PC-9 (cell line): ENCODE measurements at regions not wholly inside any gene's neighbourhood (a gene's known extent, or its start where the extent isn't known, plus 50 kb on each side); places are given as distances from the start of the nearest gene placed in this dataset.
A peak's percentile ranks its signal among the peaks of the same experiment; 100 is the strongest.

Source experiments
- BruUV-seq: library from RNA; stranded (reverse); fragments of 400-500 nt; replicated peaks from 2 replicates; lab custom pipeline; 2021; lab: Mats Ljungman, UMichigan
- CTCF ChIA-PET: fragments of 300-600 bp; sonication (Branson Sonifier 250); formaldehyde crosslinking; loops from one replicate; lab custom pipeline; 2022; ENCODE audit warnings: antibody characterized with exemption; lab: Charles Lee
- POLR2A ChIA-PET: fragments of 300-600 bp; sonication (Branson Sonifier 250); formaldehyde crosslinking; loops from one replicate; lab custom pipeline; 2022; ENCODE audit warnings: antibody characterized with exemption; ENCODE audit not compliant: unreplicated experiment; lab: Charles Lee
- DNase-seq, 2 experiments: peaks; one replicate each; pipeline versions ENCODE4 v3.0.0 to v3.0.0-alpha.2; 2015 to 2022; ENCODE audit warnings: mixed read lengths in 1 of 2
- H2AFZ ChIP-seq: fragments of 200-600 bp; sonication (generic); 2 replicates; pipeline ENCODE4 v1.8.1; 2017; ENCODE audit warnings: antibody characterized with exemption
- H3F3A ChIP-seq: fragments of 200-600 bp; sonication (generic); 2 replicates; pipeline ENCODE4 v1.8.1; 2017; ENCODE audit warnings: antibody characterized with exemption, mild to moderate bottlenecking, low read depth; ENCODE audit not compliant: insufficient read depth
- H3K27ac ChIP-seq: fragments of 200-600 bp; sonication (generic); 2 replicates; pipeline ENCODE4 v1.6.1; 2016; ENCODE audit warnings: mixed run types
- H3K27me3 ChIP-seq: fragments of 200-600 bp; sonication (generic); 2 replicates; pipeline ENCODE4 v1.6.1; 2016; ENCODE audit warnings: low read depth, mixed run types; ENCODE audit not compliant: insufficient read depth
- H3K36me3 ChIP-seq: fragments of 200-600 bp; sonication (generic); 2 replicates; pipeline ENCODE4 v1.6.1; 2016; ENCODE audit warnings: low read depth, mixed run types
- H3K4me1 ChIP-seq: fragments of 200-600 bp; sonication (generic); replicated peaks from 2 replicates; pipeline ENCODE4 v1.6.1; 2016; ENCODE audit warnings: mixed run types; ENCODE audit not compliant: insufficient read depth
- H3K4me2 ChIP-seq: fragments of 200-600 bp; sonication (generic); 2 replicates; pipeline ENCODE4 v1.6.1; 2017; ENCODE audit warnings: mixed run types
- H3K4me3 ChIP-seq: fragments of 200-600 bp; sonication (generic); 2 replicates; pipeline ENCODE4 v1.6.1; 2016; ENCODE audit warnings: mixed run types
- H3K79me2 ChIP-seq: fragments of 200-600 bp; sonication (generic); 2 replicates; pipeline ENCODE4 v1.6.1; 2017; ENCODE audit warnings: low read depth, mixed run types
- H3K9me2 ChIP-seq: fragments of 200-600 bp; sonication (generic); 2 replicates; pipeline ENCODE4 v1.8.1; 2017; ENCODE audit warnings: mild to moderate bottlenecking; ENCODE audit not compliant: insufficient read depth
- H3K9me3 ChIP-seq: fragments of 200-600 bp; sonication (generic); 2 replicates; pipeline ENCODE4 v1.8.1; 2016; ENCODE audit warnings: low read depth; ENCODE audit not compliant: insufficient read depth
- H4K20me1 ChIP-seq: fragments of 200-600 bp; sonication (generic); 2 replicates; pipeline ENCODE4 v1.8.1; 2017; ENCODE audit not compliant: insufficient read depth
- EZH2 ChIP-seq: fragments of 200-600 bp; sonication (generic); IDR thresholded peaks from 2 replicates; pipeline ENCODE4 v1.8.0; 2017; ENCODE audit warnings: antibody characterized with exemption, low read depth
- intact Hi-C: fragments of 100-400 bp; cut with micrococcal nuclease; formaldehyde crosslinking; loops from one replicate; pipeline ENCODE4 v1.10.0; 2022; ENCODE audit not compliant: unreplicated experiment
- TF ChIP-seq, protein P1 (sequence below): fragments of 200-600 bp; sonication (generic); conservative IDR thresholded peaks from 2 replicates; pipeline ENCODE4 v1.6.1; 2017; ENCODE audit warnings: mixed run types, antibody characterized with exemption, mild to moderate bottlenecking, moderate library complexity

DNA sequence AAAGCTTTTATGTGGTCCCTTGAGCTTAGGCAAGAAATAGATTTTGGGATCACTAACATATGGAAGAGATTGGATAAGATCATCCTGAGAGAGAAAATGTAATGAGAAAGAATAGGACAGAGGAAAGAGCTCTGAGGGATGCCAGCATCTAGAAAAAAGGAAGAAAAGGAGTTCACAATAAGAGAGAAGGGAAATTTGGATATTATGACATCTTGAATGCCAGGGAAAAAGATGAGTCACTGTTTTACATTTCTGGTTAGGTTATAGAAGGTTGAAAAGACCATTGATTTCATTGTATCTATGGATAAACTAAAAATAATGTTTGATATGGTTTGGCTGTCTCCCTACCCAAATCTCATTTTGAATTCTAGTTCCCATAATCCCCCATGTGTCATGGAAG lies 208.5 kb downstream of the MAD2L1 start:
- Histone ChIP-seq H3K27me3 (no peaks in the 10 kb centered on the region), H3K36me3 (no peaks in the 10 kb centered on the region), H3K4me3 (no peak overlapping the region), H3K9me2 (no peaks in the 10 kb centered on the region), H3K4me1 (no peaks in the 10 kb centered on the region), H3K27ac (no peak overlapping the region), H4K20me1 (no peaks in the 10 kb centered on the region), H3K4me2 (no peak overlapping the region), H3K9me3 (no peaks in the 10 kb centered on the region), H3K79me2 (no peaks in the 10 kb centered on the region), H2AFZ (no peak overlapping the region), H3F3A (no peaks in the 10 kb centered on the region)
- CTCF ChIA-PET: no interaction called here
- no peak for DNase-seq
- BruUV-seq: no TSS peak
- intact Hi-C loops: no loop called here
- POLR2A ChIA-PET: no interaction called here
- TF ChIP-seq EZH2: no peak
- TF ChIP-seq, protein P1, sequence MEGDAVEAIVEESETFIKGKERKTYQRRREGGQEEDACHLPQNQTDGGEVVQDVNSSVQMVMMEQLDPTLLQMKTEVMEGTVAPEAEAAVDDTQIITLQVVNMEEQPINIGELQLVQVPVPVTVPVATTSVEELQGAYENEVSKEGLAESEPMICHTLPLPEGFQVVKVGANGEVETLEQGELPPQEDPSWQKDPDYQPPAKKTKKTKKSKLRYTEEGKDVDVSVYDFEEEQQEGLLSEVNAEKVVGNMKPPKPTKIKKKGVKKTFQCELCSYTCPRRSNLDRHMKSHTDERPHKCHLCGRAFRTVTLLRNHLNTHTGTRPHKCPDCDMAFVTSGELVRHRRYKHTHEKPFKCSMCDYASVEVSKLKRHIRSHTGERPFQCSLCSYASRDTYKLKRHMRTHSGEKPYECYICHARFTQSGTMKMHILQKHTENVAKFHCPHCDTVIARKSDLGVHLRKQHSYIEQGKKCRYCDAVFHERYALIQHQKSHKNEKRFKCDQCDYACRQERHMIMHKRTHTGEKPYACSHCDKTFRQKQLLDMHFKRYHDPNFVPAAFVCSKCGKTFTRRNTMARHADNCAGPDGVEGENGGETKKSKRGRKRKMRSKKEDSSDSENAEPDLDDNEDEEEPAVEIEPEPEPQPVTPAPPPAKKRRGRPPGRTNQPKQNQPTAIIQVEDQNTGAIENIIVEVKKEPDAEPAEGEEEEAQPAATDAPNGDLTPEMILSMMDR: no peak

DNA sequence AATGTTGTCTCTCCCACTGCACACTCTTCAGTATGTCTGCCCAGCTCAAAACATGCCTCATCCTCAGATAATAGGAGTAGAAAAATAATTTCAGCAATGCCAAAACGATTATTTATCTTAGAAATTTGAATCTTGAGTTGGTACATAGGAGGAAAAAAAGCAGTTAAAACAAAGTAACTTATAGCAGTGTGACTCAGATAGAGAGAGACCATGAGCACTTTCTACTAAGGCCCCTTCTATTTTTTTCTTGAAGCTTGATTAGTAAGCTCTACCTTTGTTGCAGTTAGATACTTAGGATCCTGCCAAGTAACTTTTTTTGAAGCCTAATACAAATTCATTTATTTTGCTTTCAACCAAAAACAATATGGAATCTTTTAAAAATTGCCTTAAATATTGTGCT lies 212.3 kb downstream of the MAD2L1 start:
- CTCF ChIA-PET: no interaction called here
- no peaks in the 10 kb centered on the region for H3K36me3 ChIP-seq
- no peak overlapping the region for H3K27ac ChIP-seq
- no peak overlapping the region for H3K4me2 ChIP-seq
- H3F3A ChIP-seq: no peaks in the 10 kb centered on the region
- H3K27me3 ChIP-seq: no peaks in the 10 kb centered on the region
- DNase-seq: no peak
- no peak overlapping the region for H3K4me3 ChIP-seq
- H3K79me2 ChIP-seq: no peaks in the 10 kb centered on the region
- no peak for TF ChIP-seq EZH2
- TF ChIP-seq, protein P1: no peak
- intact Hi-C loops: no loop called here
- no peaks in the 10 kb centered on the region for H3K9me2 ChIP-seq
- BruUV-seq: no TSS peak
- no peaks in the 10 kb centered on the region for H3K4me1 ChIP-seq
- POLR2A ChIA-PET: no interaction called here
- H4K20me1 ChIP-seq: no peaks in the 10 kb centered on the region
- no peaks in the 10 kb centered on the region for H3K9me3 ChIP-seq
- 0 out of 2 replicates have a peak overlapping the region, but pooled peaks have one; percentile 43 for H2AFZ ChIP-seq

DNA sequence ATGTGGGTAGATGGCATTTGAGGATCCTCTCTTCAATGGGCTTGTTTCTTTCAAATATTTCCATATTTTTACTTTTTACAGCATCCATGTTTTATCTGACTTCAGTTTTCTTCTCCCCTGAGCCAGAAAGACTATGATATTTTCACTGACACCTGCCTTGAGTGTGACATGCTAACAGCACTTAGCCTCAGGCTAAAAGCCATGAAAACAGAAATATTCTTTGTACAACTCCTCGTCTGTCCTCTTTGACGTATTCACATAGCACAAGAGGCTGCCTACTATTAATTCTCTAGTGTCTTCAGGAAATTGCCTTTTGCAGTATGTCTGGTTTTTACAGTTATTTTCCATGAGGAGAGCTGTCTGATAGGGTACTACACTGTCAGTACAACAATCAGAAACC lies 215.0 kb downstream of the MAD2L1 start:
- Histone ChIP-seq H2AFZ (no peak overlapping the region), H3K9me2 (no peaks in the 10 kb centered on the region), H3K27ac (no peak overlapping the region), H3K4me3 (no peak overlapping the region), H3K9me3 (no peaks in the 10 kb centered on the region), H3F3A (no peaks in the 10 kb centered on the region), H3K27me3 (no peaks in the 10 kb centered on the region), H4K20me1 (no peaks in the 10 kb centered on the region), H3K4me1 (no peaks in the 10 kb centered on the region), H3K79me2 (no peaks in the 10 kb centered on the region), H3K4me2 (no peak overlapping the region), H3K36me3 (no peaks in the 10 kb centered on the region)
- DNase-seq: no peak
- TF ChIP-seq, protein P1: no peak
- TF ChIP-seq EZH2: no peak
- CTCF ChIA-PET: no interaction called here
- POLR2A ChIA-PET: no interaction called here
- BruUV-seq: no TSS peak
- intact Hi-C loops: no loop called here
